SK-N-MC (cell line): ENCODE measurements at regions not wholly inside any gene's neighbourhood (a gene's known extent, or its start where the extent isn't known, plus 50 kb on each side); places are given as distances from the start of the nearest gene placed in this dataset.

Experiments used
- EZH2 ChIP-seq: fragments of 200-600 bp; sonication (generic); IDR thresholded peaks from one replicate; pipeline ENCODE4 v1.6.1; 2017; ENCODE audit warnings: antibody characterized with exemption
- POLR2AphosphoS5 ChIP-seq: IDR thresholded peaks from 2 replicates; pipeline ENCODE4 v1.6.1; 2012; ENCODE audit warnings: mild to moderate bottlenecking, low read depth, low read length, borderline replicate concordance

GRCh38 chr1:29728703-29729102 is 492.4 kb downstream of the PTPRU start:
- no peak for TF ChIP-seq POLR2AphosphoS5
- TF ChIP-seq EZH2, result no peak
